CD4-positive, alpha-beta T cell treated with Interleukin-10 for 1 hour (primary cell): ENCODE measurements at regions not wholly inside any gene's neighbourhood (a gene's known extent, or its start where the extent isn't known, plus 50 kb on each side); places are given as distances from the start of the nearest gene placed in this dataset.
"Not testable (repeated sequence)": the region's sequence is repeated elsewhere in the genome, so short reads cannot be mapped to it uniquely, and the experiment has no call there.

Experiments used
- DNase-seq: peaks from one replicate; pipeline ENCODE4 v3.0.0-alpha.2; 2020

DNA sequence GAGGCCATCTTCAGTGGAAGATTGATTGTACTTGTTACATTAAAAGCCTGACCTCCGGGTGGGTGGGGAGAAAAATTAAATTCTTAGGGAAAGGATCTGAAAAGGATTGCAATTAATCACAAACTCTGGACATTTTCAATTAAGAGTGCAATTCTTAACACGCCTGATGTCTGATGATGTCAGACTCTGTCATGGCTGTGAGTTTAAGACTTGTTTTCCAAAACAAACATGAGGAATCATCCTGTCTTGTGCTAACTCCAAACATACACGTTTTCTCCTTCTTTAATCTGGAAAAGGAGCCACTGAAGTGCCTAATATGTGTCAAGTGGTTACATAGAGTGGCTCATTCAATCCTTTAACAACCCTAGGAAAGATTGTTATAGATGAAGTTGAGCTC lies 60.4 kb upstream of the SMIM23 start:
- DNase-seq: no peak

DNA sequence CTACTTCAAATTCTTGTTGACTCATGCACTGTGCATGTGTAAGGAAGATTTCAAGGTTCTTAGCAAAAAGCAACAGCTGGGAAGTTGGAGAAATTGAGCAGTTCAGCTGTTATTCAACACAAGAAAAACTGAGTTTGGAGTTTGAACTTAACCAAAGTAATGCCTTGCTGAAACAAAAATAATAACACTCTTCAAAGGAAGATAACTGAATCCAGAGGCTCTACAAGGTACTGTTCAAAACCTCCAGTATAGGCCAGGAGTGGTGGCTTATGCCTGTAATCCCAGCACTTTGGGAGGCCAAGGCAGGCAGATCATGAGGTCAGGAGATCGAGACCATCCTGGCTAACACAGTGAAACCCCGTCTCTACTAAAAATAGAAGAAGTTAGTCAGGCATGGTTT lies 58.8 kb upstream of the SMIM23 start:
- DNase-seq: not testable (repeated sequence)

DNA sequence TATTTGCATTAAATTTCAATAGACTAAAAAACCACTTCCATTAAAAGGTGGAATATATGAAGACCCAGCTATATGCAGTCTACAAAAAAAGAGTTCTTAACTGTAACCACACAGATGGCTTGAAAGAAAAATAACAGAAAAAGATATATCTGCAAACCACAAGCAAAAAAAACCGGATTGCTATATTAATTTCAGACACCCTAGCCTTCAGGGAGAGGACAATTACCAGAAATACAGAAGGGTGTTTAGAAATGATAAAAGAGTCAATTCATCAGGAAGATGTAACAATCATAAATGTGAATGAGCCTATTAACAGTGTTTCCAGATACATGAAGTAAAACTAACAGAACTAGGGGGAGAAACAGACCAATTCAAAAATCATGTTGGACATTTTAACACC lies 56.9 kb upstream of the SMIM23 start:
- no peak for DNase-seq
